Adrenal gland (tissue), 9 donors: ENCODE measurements at regions not wholly inside any gene's neighbourhood (a gene's known extent, or its start where the extent isn't known, plus 50 kb on each side); places are given as distances from the start of the nearest gene placed in this dataset.

ENCODE experiments used
- DNase-seq, 7 donors: peaks; one replicate each; pipeline ENCODE4 v3.0.0-alpha.2; 2019 to 2020
- H3K27ac ChIP-seq, 5 donors: fragments of 200-600 bp; sonication (generic) in 4 of 5; 1 replicate in 3 of 5; 2 replicates in 2 of 5; pipeline versions ENCODE4 v1.5.1 to v1.8.0; 2016 to 2020; ENCODE audit warnings: mild to moderate bottlenecking in 1 of 5
- H3K27me3 ChIP-seq: fragments of 200-600 bp; 2 replicates; pipeline ENCODE4 v1.8.0; 2021
- H3K36me3 ChIP-seq, 2 donors: fragments of 200-600 bp; replicated peaks in 1 of 2; 1 replicate in 1 of 2; 2 replicates in 1 of 2; pipeline versions ENCODE4 v1.5.1 to v1.8.0; 2018 to 2022
- H3K4me1 ChIP-seq, 2 donors: fragments of 200-600 bp; replicated peaks in 1 of 2; 1 replicate in 1 of 2; 2 replicates in 1 of 2; pipeline versions ENCODE4 v1.5.1 to v1.8.0; 2018 to 2021
- H3K4me3 ChIP-seq, 4 donors: fragments of 200-600 bp; sonication (generic) in 3 of 4; one replicate each; pipeline ENCODE4 v1.5.1; 2016 to 2018
- H3K9me3 ChIP-seq, 3 donors: fragments of 200-600 bp; sonication (generic) in 1 of 3; replicated peaks in 1 of 3; 1 replicate in 2 of 3; 2 replicates in 1 of 3; pipeline versions ENCODE4 v1.5.1 to v1.8.0; 2016 to 2021
- POLR2A ChIP-seq, 2 donors: fragments of 450-650 bp; IDR thresholded peaks; one replicate each; pipeline ENCODE4 v1.6.1; 2017; ENCODE audit warnings: antibody characterized with exemption in 2 of 2, mild to moderate bottlenecking in 2 of 2, moderate library complexity in 1 of 2
- WGBS, 4 donors: extraction: QIAGEN DNeasy Blood & Tissue Kit in 2 of 4; methylation state at CpG; one replicate each; pipeline versions ENCODE4 v1.1.5 to v1.1.7; 2013 to 2017; 5-methylcytosine and 5-hydroxymethylcytosine counted together
- intact Hi-C, 2 donors: fragments of 100-400 bp; cut with DNase I; formaldehyde crosslinking; loops; one replicate each; pipeline versions ENCODE4 v1.14.1 to v1.15.0; 2022 to 2023
- TF ChIP-seq, protein P1 (sequence below), 6 experiments: fragments of 450-650 bp in 4 of 6; fragments of 200-600 bp in 2 of 6; sonication (generic) in 1 of 6; IDR thresholded peaks; 1 replicate in 5 of 6; 2 replicates in 1 of 6; pipeline versions ENCODE4 v1.5.1 to v1.8.0; 2016 to 2021; ENCODE audit warnings: antibody characterized with exemption in 6 of 6, mild to moderate bottlenecking in 2 of 6, moderate library complexity in 1 of 6
- donor health status: healthy with polysubstance abuse.
- donor health status: Bipolar disorder and iron deficiency.
- donor health status: DM: yes; HTN: yes; CAD: no.
- donor health status: DM: no; HTN: no; CAD: no.
- donor health status: DM: no; HTN: no; CAD: no.

DNA sequence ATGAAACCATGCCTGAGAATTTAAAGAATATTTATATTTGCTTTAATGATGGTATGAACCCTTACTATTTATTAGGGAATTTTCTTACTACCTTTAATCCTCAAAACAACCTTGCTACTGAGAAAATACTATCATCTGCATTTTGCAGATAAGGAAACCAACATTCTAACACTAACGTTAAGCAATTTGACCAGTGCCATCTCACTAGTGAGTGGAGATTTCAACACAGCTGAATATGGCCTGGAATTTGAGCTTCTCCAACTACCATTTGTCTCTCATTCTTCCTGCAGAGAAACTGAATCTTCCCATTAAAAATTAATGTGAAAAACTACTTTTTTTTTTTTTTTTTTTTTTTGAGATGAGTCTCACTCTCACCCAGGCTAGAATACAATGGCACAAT, 380.9 kb upstream of the SMIM31 start:
- no peaks in the 10 kb centered on the region for H3K4me1 ChIP-seq
- WGBS, 4 donors, result 65 to 89% (median 71%) methylated on average over 1 of the region's 1 CpG
- no peak overlapping the region for H3K4me3 ChIP-seq
- H3K36me3 ChIP-seq, result no peaks in the 10 kb centered on the region
- H3K9me3 ChIP-seq, result no peaks in the 10 kb centered on the region
- TF ChIP-seq, protein P1, sequence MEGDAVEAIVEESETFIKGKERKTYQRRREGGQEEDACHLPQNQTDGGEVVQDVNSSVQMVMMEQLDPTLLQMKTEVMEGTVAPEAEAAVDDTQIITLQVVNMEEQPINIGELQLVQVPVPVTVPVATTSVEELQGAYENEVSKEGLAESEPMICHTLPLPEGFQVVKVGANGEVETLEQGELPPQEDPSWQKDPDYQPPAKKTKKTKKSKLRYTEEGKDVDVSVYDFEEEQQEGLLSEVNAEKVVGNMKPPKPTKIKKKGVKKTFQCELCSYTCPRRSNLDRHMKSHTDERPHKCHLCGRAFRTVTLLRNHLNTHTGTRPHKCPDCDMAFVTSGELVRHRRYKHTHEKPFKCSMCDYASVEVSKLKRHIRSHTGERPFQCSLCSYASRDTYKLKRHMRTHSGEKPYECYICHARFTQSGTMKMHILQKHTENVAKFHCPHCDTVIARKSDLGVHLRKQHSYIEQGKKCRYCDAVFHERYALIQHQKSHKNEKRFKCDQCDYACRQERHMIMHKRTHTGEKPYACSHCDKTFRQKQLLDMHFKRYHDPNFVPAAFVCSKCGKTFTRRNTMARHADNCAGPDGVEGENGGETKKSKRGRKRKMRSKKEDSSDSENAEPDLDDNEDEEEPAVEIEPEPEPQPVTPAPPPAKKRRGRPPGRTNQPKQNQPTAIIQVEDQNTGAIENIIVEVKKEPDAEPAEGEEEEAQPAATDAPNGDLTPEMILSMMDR (IDR thresholded peaks at IDR 0.05), result no peak
- no peak for TF ChIP-seq POLR2A (IDR thresholded peaks at IDR 0.05)
- no peaks in the 10 kb centered on the region for H3K27me3 ChIP-seq
- intact Hi-C loops, result no loop called here
- DNase-seq, result no peak
- H3K27ac ChIP-seq, result no peak overlapping the region

DNA sequence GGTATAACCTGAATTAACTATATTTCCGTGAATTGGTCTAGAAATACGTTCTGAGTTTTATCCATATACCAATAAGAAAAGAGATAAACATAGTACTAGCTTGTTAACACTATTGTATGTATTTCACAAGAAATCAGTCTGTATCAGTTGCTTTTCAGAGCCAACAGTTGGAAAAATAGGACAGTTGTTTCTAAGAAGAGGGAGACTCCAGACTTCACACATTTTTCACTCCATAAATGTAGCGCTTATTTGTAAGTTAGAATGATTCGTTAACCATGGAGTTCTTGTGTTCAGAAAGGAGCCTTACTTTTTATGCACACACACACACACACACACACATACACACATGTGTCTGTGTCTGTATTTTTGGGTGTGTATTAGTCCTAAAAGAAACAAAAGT, 376.7 kb upstream of the SMIM31 start:
- H3K4me1 ChIP-seq, result no peaks in the 10 kb centered on the region
- no peak for DNase-seq
- WGBS, 4 donors, result 71 to 82% (median 75%) methylated on average over 4 of the region's 4 CpGs
- TF ChIP-seq, protein P1 (IDR thresholded peaks at IDR 0.05), result no peak
- H3K9me3 ChIP-seq, result no peaks in the 10 kb centered on the region
- no peak overlapping the region for H3K27ac ChIP-seq
- intact Hi-C loops, result no loop called here
- no peak overlapping the region for H3K4me3 ChIP-seq
- H3K36me3 ChIP-seq, result no peaks in the 10 kb centered on the region
- H3K27me3 ChIP-seq, result no peaks in the 10 kb centered on the region

DNA sequence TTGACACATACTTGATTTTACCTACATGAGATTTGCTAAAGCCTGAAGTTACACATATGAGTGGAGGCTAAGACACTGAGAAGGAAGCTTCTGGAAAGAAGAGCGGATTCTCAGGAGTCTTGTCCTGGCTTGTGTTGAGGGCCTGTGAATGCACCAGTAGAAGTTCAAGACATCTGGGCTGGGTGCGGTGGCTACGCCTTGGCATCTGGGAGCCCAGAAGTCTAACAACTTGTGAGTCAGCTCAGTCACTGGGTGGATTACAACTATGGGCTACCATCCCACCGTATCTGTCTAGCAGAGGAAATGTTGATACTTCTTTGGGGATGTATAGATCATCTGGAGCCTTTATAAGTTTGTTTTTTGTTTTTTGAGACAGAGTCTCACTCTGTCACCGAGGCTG, 375.6 kb upstream of the SMIM31 start:
- no peak for DNase-seq
- Histone ChIP-seq H3K36me3 (no peaks in the 10 kb centered on the region), H3K9me3 (no peaks in the 10 kb centered on the region), H3K27me3 (peaks cover 6% of the 10 kb centered on the region), H3K27ac (no peak overlapping the region), H3K4me1 (no peaks in the 10 kb centered on the region), H3K4me3 (no peak overlapping the region)
- WGBS, 4 donors, result 62 to 74% (median 70%) methylated on average over 5 of the region's 5 CpGs
- TF ChIP-seq POLR2A (IDR thresholded peaks at IDR 0.05), result no peak
- TF ChIP-seq, protein P1 (IDR thresholded peaks at IDR 0.05), result no peak
- intact Hi-C loops, result no loop called here

DNA sequence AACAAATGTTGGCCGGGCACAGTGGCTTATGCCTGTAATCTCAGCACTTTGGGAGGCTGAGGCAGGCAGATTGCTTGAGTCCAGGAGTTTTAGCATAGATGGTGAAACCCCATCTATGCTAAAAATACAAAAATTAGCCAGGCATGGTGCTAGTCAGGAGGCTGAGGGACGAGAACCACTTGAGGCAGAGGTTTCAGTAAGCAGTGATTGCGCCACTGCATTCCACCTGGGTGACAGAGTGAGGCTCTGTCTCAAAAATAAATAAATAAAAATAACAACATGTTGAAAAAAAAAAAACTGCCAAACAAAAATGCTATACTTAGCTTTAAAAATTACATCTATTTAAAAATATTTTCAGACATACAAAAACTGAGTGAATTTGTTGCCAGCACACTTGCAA, 374.2 kb upstream of the SMIM31 start:
- H3K36me3 ChIP-seq, result no peaks in the 10 kb centered on the region
- H3K4me3 ChIP-seq, result no peak overlapping the region
- DNase-seq, result no peak
- H3K27me3 ChIP-seq, result peaks cover 11% of the 10 kb centered on the region
- WGBS, 4 donors, result 81 to 84% (median 83%) methylated on average over 3 of the region's 3 CpGs
- H3K9me3 ChIP-seq, result no peaks in the 10 kb centered on the region
- H3K4me1 ChIP-seq, result no peaks in the 10 kb centered on the region
- TF ChIP-seq POLR2A (IDR thresholded peaks at IDR 0.05), result no peak
- TF ChIP-seq, protein P1 (IDR thresholded peaks at IDR 0.05), result no peak
- no peak overlapping the region for H3K27ac ChIP-seq
- intact Hi-C loops, result no loop called here
